Mesendoderm (in vitro differentiated cells): ENCODE measurements at regions not wholly inside any gene's neighbourhood (a gene's known extent, or its start where the extent isn't known, plus 50 kb on each side); places are given as distances from the start of the nearest gene placed in this dataset.

Experiments used
- DNase-seq: peaks from one replicate; pipeline ENCODE4 v3.0.0; 2013
- H2AK5ac ChIP-seq: 2 replicates; pipeline ENCODE4 v1.6.1; 2013; ENCODE audit warnings: low read length, inconsistent platforms
- H2BK120ac ChIP-seq: 2 replicates; pipeline ENCODE4 v1.6.1; 2013; ENCODE audit warnings: low read depth, mild to moderate bottlenecking, low read length, moderate library complexity, mixed read lengths
- H2BK15ac ChIP-seq: replicated peaks from 2 replicates; pipeline ENCODE4 v1.6.1; 2013; ENCODE audit warnings: low read depth, mild to moderate bottlenecking, moderate library complexity
- H2BK5ac ChIP-seq: 2 replicates; pipeline ENCODE4 v1.6.1; 2013; ENCODE audit warnings: low read length, inconsistent platforms
- H3K18ac ChIP-seq: 2 replicates; pipeline ENCODE4 v1.6.1; 2013; ENCODE audit warnings: mild to moderate bottlenecking, low read length, mixed read lengths
- H3K23ac ChIP-seq: one replicate; pipeline ENCODE4 v1.6.1; 2013; ENCODE audit warnings: low read length
- H3K27ac ChIP-seq: 2 replicates; pipeline ENCODE4 v1.5.1; 2013; ENCODE audit warnings: low read depth, mild to moderate bottlenecking, inconsistent platforms, low read length, moderate library complexity
- H3K27me3 ChIP-seq: 2 replicates; pipeline ENCODE4 v1.6.1; 2013; ENCODE audit warnings: low read length, control low read depth, mild to moderate bottlenecking, inconsistent platforms; ENCODE audit not compliant: insufficient read depth, poor library complexity
- H3K36me3 ChIP-seq: 2 replicates; pipeline ENCODE4 v1.6.1; 2013; ENCODE audit warnings: low read length, inconsistent platforms; ENCODE audit not compliant: control insufficient read depth, insufficient read depth
- H3K4ac ChIP-seq: one replicate; pipeline ENCODE4 v1.6.1; 2013; ENCODE audit warnings: low read depth, mild to moderate bottlenecking, low read length, moderate library complexity
- H3K4me1 ChIP-seq: 2 replicates; pipeline ENCODE4 v1.6.1; 2013; ENCODE audit warnings: low read depth, low read length, inconsistent platforms; ENCODE audit not compliant: control insufficient read depth
- H3K4me2 ChIP-seq: 2 replicates; pipeline ENCODE4 v1.6.1; 2013; ENCODE audit warnings: low read length
- H3K4me3 ChIP-seq: 2 replicates; pipeline ENCODE4 v1.5.1; 2013; ENCODE audit warnings: mild to moderate bottlenecking, low read length
- H3K56ac ChIP-seq: one replicate; pipeline ENCODE4 v1.6.1; 2013; ENCODE audit warnings: low read length
- H3K79me1 ChIP-seq: 2 replicates; pipeline ENCODE4 v1.6.1; 2013; ENCODE audit warnings: low read length, inconsistent platforms
- H3K79me2 ChIP-seq: 2 replicates; pipeline ENCODE4 v1.6.1; 2013; ENCODE audit warnings: mild to moderate bottlenecking, low read length; ENCODE audit not compliant: control insufficient read depth, insufficient read depth
- H3K9ac ChIP-seq: 2 replicates; pipeline ENCODE4 v1.6.1; 2013; ENCODE audit warnings: low read length, inconsistent platforms
- H4K5ac ChIP-seq: one replicate; pipeline ENCODE4 v1.6.1; 2013; ENCODE audit warnings: low read length
- H4K8ac ChIP-seq: one replicate; pipeline ENCODE4 v1.6.1; 2013; ENCODE audit warnings: low read depth, mild to moderate bottlenecking, control low read depth, low read length, moderate library complexity
- WGBS: extraction: QIAGEN DNeasy Blood & Tissue Kit; methylation state at CpG from one replicate; pipeline ENCODE4 v1.1.7; 2013; ENCODE audit warnings: low lambda C conversion rate, missing lambda C conversion rate; ENCODE audit not compliant: insufficient coverage; ENCODE audit errors: extremely low coverage; 5-methylcytosine and 5-hydroxymethylcytosine counted together

GRCh38 chr12:91931111-91931510 lies 214.5 kb downstream of the BTG1 start:
- Histone ChIP-seq H3K79me1 (no peaks in the 10 kb centered on the region), H4K8ac (no peak overlapping the region), H3K4me2 (no peak overlapping the region), H3K9ac (no peak overlapping the region), H3K23ac (no peak overlapping the region), H3K27ac (no peak overlapping the region), H2BK120ac (no peak overlapping the region), H3K4me3 (no peak overlapping the region), H3K56ac (no peak overlapping the region), H3K36me3 (no peaks in the 10 kb centered on the region), H2BK5ac (no peak overlapping the region), H2BK15ac (no peak overlapping the region), H3K27me3 (no peaks in the 10 kb centered on the region), H3K18ac (no peak overlapping the region), H4K5ac (no peak overlapping the region), H3K79me2 (no peaks in the 10 kb centered on the region), H3K4me1 (no peaks in the 10 kb centered on the region), H3K4ac (no peak overlapping the region), H2AK5ac (no peak overlapping the region)
- no CpG with 5 or more reads among the region's 2 CpGs for WGBS
- DNase-seq, result no peak

GRCh38 chr12:91928501-91928900 lies 217.1 kb downstream of the BTG1 start:
- Histone ChIP-seq H3K27ac (no peak overlapping the region), H3K4me2 (no peak overlapping the region), H3K27me3 (no peaks in the 10 kb centered on the region), H3K9ac (no peak overlapping the region), H3K79me1 (no peaks in the 10 kb centered on the region), H3K4ac (no peak overlapping the region), H3K56ac (no peak overlapping the region), H2AK5ac (no peak overlapping the region), H2BK5ac (no peak overlapping the region), H3K4me1 (no peaks in the 10 kb centered on the region), H3K23ac (no peak overlapping the region), H3K4me3 (no peak overlapping the region), H4K8ac (no peak overlapping the region), H2BK15ac (no peak overlapping the region), H2BK120ac (no peak overlapping the region), H3K79me2 (no peaks in the 10 kb centered on the region), H3K36me3 (no peaks in the 10 kb centered on the region), H3K18ac (no peak overlapping the region), H4K5ac (no peak overlapping the region)
- WGBS, result no CpG with 5 or more reads among the region's 2 CpGs
- DNase-seq, result no peak

- Histone ChIP-seq H3K79me2 (no peaks in the 10 kb centered on the region), H3K27ac (no peak overlapping the region), H3K36me3 (no peaks in the 10 kb centered on the region), H3K9ac (no peak overlapping the region), H3K18ac (no peak overlapping the region), H2BK15ac (no peak overlapping the region), H3K79me1 (no peaks in the 10 kb centered on the region), H3K27me3 (no peaks in the 10 kb centered on the region), H2AK5ac (no peak overlapping the region), H2BK5ac (no peak overlapping the region), H3K56ac (no peak overlapping the region), H4K8ac (no peak overlapping the region), H3K4me3 (no peak overlapping the region), H3K4me1 (no peaks in the 10 kb centered on the region), H3K4ac (no peak overlapping the region), H3K4me2 (no peak overlapping the region), H3K23ac (no peak overlapping the region), H2BK120ac (no peak overlapping the region), H4K5ac (no peak overlapping the region)
- DNase-seq, result peak; percentile 4
- WGBS, result no CpG with 5 or more reads among the region's 1 CpG
Observed at GRCh38 chr12:91926848-91927247, 218.8 kb downstream of the BTG1 start.

- WGBS, result no CpG with 5 or more reads among the region's 3 CpGs
- H3K9ac ChIP-seq, result no peak overlapping the region
- no peak for DNase-seq
Observed at GRCh38 chr12:91924827-91925226, 220.8 kb downstream of the BTG1 start.

GRCh38 chr12:91923864-91924263 lies 221.8 kb downstream of the BTG1 start:
- WGBS, result no CpG with 5 or more reads among the region's 31 CpGs
- H3K18ac ChIP-seq, result no peak overlapping the region
- H3K36me3 ChIP-seq, result no peaks in the 10 kb centered on the region
- H3K23ac ChIP-seq, result no peak overlapping the region
- DNase-seq, result no peak
- no peak overlapping the region for H3K4me3 ChIP-seq
- H3K9ac ChIP-seq, result no peak overlapping the region
- no peak overlapping the region for H3K27ac ChIP-seq
- no peak overlapping the region for H3K4ac ChIP-seq
- H2BK15ac ChIP-seq, result no peak overlapping the region
- H2BK120ac ChIP-seq, result no peak overlapping the region
- no peaks in the 10 kb centered on the region for H3K4me1 ChIP-seq
- no peak overlapping the region for H2BK5ac ChIP-seq
- H3K4me2 ChIP-seq, result no peak overlapping the region
- no peak overlapping the region for H4K5ac ChIP-seq
- H3K79me2 ChIP-seq, result no peaks in the 10 kb centered on the region
- no peaks in the 10 kb centered on the region for H3K79me1 ChIP-seq
- no peak overlapping the region for H2AK5ac ChIP-seq
- H3K56ac ChIP-seq, result no peak overlapping the region
- no peaks in the 10 kb centered on the region for H3K27me3 ChIP-seq
- H4K8ac ChIP-seq, result no peak overlapping the region

More at GRCh38 chr12:91924827-91925226, 220.8 kb downstream of the BTG1 start:
- Histone ChIP-seq H3K4me2 (no peak overlapping the region), H2BK15ac (no peak overlapping the region), H3K23ac (no peak overlapping the region), H2AK5ac (no peak overlapping the region), H4K8ac (no peak overlapping the region), H3K4me3 (no peak overlapping the region), H2BK120ac (no peak overlapping the region), H4K5ac (no peak overlapping the region), H2BK5ac (no peak overlapping the region), H3K79me1 (no peaks in the 10 kb centered on the region), H3K4ac (no peak overlapping the region), H3K79me2 (no peaks in the 10 kb centered on the region), H3K27ac (no peak overlapping the region), H3K27me3 (no peaks in the 10 kb centered on the region), H3K36me3 (no peaks in the 10 kb centered on the region), H3K18ac (no peak overlapping the region), H3K4me1 (no peaks in the 10 kb centered on the region), H3K56ac (no peak overlapping the region)

GRCh38 chr12:91922674-91923073 lies 223.0 kb downstream of the BTG1 start:
- H2AK5ac ChIP-seq, result no peak overlapping the region
- no peak overlapping the region for H2BK15ac ChIP-seq
- no peak overlapping the region for H2BK120ac ChIP-seq
- no peaks in the 10 kb centered on the region for H3K36me3 ChIP-seq
- WGBS, result no CpG with 5 or more reads among the region's 6 CpGs
- H4K5ac ChIP-seq, result no peak overlapping the region
- no peak overlapping the region for H3K4me3 ChIP-seq
- no peak overlapping the region for H2BK5ac ChIP-seq
- no peak for DNase-seq
- H3K56ac ChIP-seq, result no peak overlapping the region
- no peak overlapping the region for H4K8ac ChIP-seq
- no peak overlapping the region for H3K27ac ChIP-seq
- no peaks in the 10 kb centered on the region for H3K79me1 ChIP-seq
- no peaks in the 10 kb centered on the region for H3K4me1 ChIP-seq
- H3K9ac ChIP-seq, result no peak overlapping the region
- no peak overlapping the region for H3K18ac ChIP-seq
- no peak overlapping the region for H3K4me2 ChIP-seq
- no peaks in the 10 kb centered on the region for H3K27me3 ChIP-seq
- H3K79me2 ChIP-seq, result no peaks in the 10 kb centered on the region
- no peak overlapping the region for H3K4ac ChIP-seq
- no peak overlapping the region for H3K23ac ChIP-seq
